ENCODE measurements at regions not wholly inside any gene's neighbourhood (a gene's known extent, or its start where the extent isn't known, plus 50 kb on each side); places are given as distances from the start of the nearest gene placed in this dataset.

- no peaks in the 10 kb centered on the region for H3K79me2 ChIP-seq (ENCODE audit: insufficient read depth, low read length)
- no peak overlapping the region for H3K4me3 ChIP-seq (ENCODE audit: low read depth, low read length, poor library complexity, severe bottlenecking)
- no peak for TF ChIP-seq EZH2 (IDR thresholded peaks at IDR 0.05; ENCODE audit: borderline replicate concordance, low read length)
- no peak for TF ChIP-seq CTCF (IDR thresholded peaks at IDR 0.05; ENCODE audit: low read length)
- no peak overlapping the region for H3K4me2 ChIP-seq (ENCODE audit: low read length)
- H3K4me1 ChIP-seq (ENCODE audit: insufficient read depth, low read length, severe bottlenecking), result no peaks in the 10 kb centered on the region
- no peaks in the 10 kb centered on the region for H3K9me3 ChIP-seq (ENCODE audit: low read length)
- no peaks in the 10 kb centered on the region for H3K36me3 ChIP-seq (ENCODE audit: insufficient read depth, low read length)
- H3F3A ChIP-seq (ENCODE audit: insufficient read depth, low read length), result no peaks in the 10 kb centered on the region
- H3K9me2 ChIP-seq (ENCODE audit: low read depth, low read length), result no peaks in the 10 kb centered on the region
- H3K27ac ChIP-seq (ENCODE audit: low read depth, low read length, poor library complexity, severe bottlenecking), result no peak overlapping the region
- H3K9ac ChIP-seq (ENCODE audit: low read length), result no peak overlapping the region
- H4K20me1 ChIP-seq (ENCODE audit: insufficient read depth, low read length), result no peaks in the 10 kb centered on the region
- H2AFZ ChIP-seq (ENCODE audit: low read length), result no peak overlapping the region
- H3K27me3 ChIP-seq (ENCODE audit: insufficient read depth, low read length), result no peaks in the 10 kb centered on the region
Measured at GRCh38 chr2:137872577-137872976, 91.7 kb upstream of the HNMT start.

DNA sequence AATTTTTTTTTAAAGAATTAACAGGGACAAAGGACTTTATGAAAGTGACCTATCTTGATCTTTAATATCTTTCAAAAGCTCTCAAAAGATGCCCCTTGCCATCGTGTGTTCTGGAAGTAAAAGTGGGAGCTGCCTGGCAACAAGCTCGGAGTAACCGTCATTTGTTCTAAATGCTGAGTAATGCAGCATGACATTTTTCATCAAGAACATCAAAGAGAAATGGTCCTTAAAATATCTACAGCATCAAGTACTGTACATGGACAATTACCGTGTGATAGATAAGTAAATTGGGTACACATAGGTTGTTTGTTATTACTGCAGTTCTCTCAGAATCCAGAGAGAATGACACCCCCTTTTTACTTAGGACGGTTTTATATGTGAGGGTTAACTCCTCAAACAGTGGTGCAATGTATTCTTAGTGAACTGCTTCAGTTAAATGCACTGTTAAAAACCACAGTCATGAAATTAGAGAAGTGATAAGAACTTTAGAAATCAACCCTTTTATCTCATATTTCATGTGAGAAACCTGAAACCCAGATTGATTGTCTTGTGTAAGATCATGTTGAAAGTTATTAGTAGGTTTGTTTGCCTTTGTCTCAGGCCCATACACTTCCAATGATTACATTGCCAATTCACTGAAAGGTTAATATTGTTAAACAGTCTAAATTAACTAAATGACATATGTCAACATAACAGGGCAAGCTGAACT, 90.6 kb upstream of the HNMT start:
- no peaks in the 10 kb centered on the region for H3F3A ChIP-seq (ENCODE audit: insufficient read depth, low read length)
- H3K9me3 ChIP-seq (ENCODE audit: low read length), result no peaks in the 10 kb centered on the region

GRCh38 chr2:137879121-137879520, 85.2 kb upstream of the HNMT start:
- Histone ChIP-seq H3K4me2 (ENCODE audit: low read length) (no peak overlapping the region), H4K20me1 (ENCODE audit: insufficient read depth, low read length) (no peaks in the 10 kb centered on the region), H3K27ac (ENCODE audit: low read depth, low read length, poor library complexity, severe bottlenecking) (no peak overlapping the region), H3K4me3 (ENCODE audit: low read depth, low read length, poor library complexity, severe bottlenecking) (no peak overlapping the region), H3K27me3 (ENCODE audit: insufficient read depth, low read length) (no peaks in the 10 kb centered on the region), H3K9me3 (ENCODE audit: low read length) (no peaks in the 10 kb centered on the region), H3K79me2 (ENCODE audit: insufficient read depth, low read length) (no peaks in the 10 kb centered on the region), H2AFZ (ENCODE audit: low read length) (no peak overlapping the region), H3F3A (ENCODE audit: insufficient read depth, low read length) (no peaks in the 10 kb centered on the region), H3K9ac (ENCODE audit: low read length) (no peak overlapping the region), H3K4me1 (ENCODE audit: insufficient read depth, low read length, severe bottlenecking) (no peaks in the 10 kb centered on the region), H3K36me3 (ENCODE audit: insufficient read depth, low read length) (no peaks in the 10 kb centered on the region), H3K9me2 (ENCODE audit: low read depth, low read length) (no peaks in the 10 kb centered on the region)
- TF ChIP-seq EZH2 (IDR thresholded peaks at IDR 0.05; ENCODE audit: borderline replicate concordance, low read length) (no peak), CTCF (IDR thresholded peaks at IDR 0.05; ENCODE audit: low read length) (no peak)

More for the DNA sequence above, 90.6 kb upstream of the HNMT start:
- Histone ChIP-seq H3K36me3 (ENCODE audit: insufficient read depth, low read length) (no peaks in the 10 kb centered on the region), H3K79me2 (ENCODE audit: insufficient read depth, low read length) (no peaks in the 10 kb centered on the region), H3K4me2 (ENCODE audit: low read length) (no peak overlapping the region), H4K20me1 (ENCODE audit: insufficient read depth, low read length) (no peaks in the 10 kb centered on the region), H3K27ac (ENCODE audit: low read depth, low read length, poor library complexity, severe bottlenecking) (no peak overlapping the region), H3K4me3 (ENCODE audit: low read depth, low read length, poor library complexity, severe bottlenecking) (no peak overlapping the region), H3K4me1 (ENCODE audit: insufficient read depth, low read length, severe bottlenecking) (no peaks in the 10 kb centered on the region), H2AFZ (ENCODE audit: low read length) (no peak overlapping the region), H3K9ac (ENCODE audit: low read length) (no peak overlapping the region), H3K27me3 (ENCODE audit: insufficient read depth, low read length) (no peaks in the 10 kb centered on the region), H3K9me2 (ENCODE audit: low read depth, low read length) (no peaks in the 10 kb centered on the region)
- TF ChIP-seq CTCF (IDR thresholded peaks at IDR 0.05; ENCODE audit: low read length) (no peak), EZH2 (IDR thresholded peaks at IDR 0.05; ENCODE audit: borderline replicate concordance, low read length) (no peak)

All from OCI-LY1 (cell line).